ENCODE measurements at regions not wholly inside any gene's neighbourhood (a gene's known extent, or its start where the extent isn't known, plus 50 kb on each side); places are given as distances from the start of the nearest gene placed in this dataset.

GRCh38 chr12:130242506-130242905 lies 80.2 kb downstream of the FZD10 start:
- no peak for DNase-seq (ENCODE audit: extremely low read depth, low read depth)
- H3K4me3 ChIP-seq (replicated peaks; ENCODE audit: low read depth, low read length) = no peak overlapping the region
- no peak for TF ChIP-seq CTCF (IDR thresholded peaks at IDR 0.05; ENCODE audit: low read depth, low read length, missing control alignments)

GRCh38 chr12:130245251-130245650 lies 83.0 kb downstream of the FZD10 start:
- H3K4me3 ChIP-seq (replicated peaks; ENCODE audit: low read depth, low read length) = no peak overlapping the region
- no peak for TF ChIP-seq CTCF (IDR thresholded peaks at IDR 0.05; ENCODE audit: low read depth, low read length, missing control alignments)
- no peak for DNase-seq (ENCODE audit: extremely low read depth, low read depth)

GRCh38 chr12:130246560-130246959 lies 84.3 kb downstream of the FZD10 start:
- no peak overlapping the region for H3K4me3 ChIP-seq (replicated peaks; ENCODE audit: low read depth, low read length)
- DNase-seq (ENCODE audit: extremely low read depth, low read depth) = no peak
- TF ChIP-seq CTCF (IDR thresholded peaks at IDR 0.05; ENCODE audit: low read depth, low read length, missing control alignments) = no peak

DNA sequence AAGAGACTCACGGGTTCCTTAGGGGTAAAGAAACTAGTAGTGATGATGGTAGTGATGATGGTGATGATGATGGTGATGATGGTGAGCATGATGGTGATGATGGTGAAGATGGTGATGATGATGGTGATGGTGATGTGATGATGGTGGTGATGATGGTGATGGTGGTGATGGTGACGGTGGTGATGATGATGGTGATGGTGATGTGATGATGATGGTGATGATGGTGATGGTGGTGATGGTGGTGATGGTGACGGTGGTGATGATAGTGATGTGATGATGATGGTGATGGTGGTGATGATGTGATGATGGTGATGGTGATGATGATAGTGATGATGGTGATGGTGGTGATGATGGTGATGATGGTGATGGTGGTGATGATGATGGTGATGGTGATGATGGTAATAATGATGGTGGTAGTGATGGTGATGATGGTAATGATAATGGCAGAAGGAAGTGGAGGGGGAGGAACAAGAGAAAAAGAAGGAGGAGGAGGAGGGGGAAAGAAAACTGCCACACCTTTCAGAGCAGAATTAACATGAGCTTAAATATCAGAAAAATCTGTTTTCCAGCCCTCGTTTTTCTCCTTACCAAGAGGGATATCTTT lies 85.5 kb downstream of the FZD10 start:
- TF ChIP-seq CTCF (IDR thresholded peaks at IDR 0.05; ENCODE audit: low read depth, low read length, missing control alignments) = no peak
- no peak for DNase-seq (ENCODE audit: extremely low read depth, low read depth)
- no peak overlapping the region for H3K4me3 ChIP-seq (replicated peaks; ENCODE audit: low read depth, low read length)

DNA sequence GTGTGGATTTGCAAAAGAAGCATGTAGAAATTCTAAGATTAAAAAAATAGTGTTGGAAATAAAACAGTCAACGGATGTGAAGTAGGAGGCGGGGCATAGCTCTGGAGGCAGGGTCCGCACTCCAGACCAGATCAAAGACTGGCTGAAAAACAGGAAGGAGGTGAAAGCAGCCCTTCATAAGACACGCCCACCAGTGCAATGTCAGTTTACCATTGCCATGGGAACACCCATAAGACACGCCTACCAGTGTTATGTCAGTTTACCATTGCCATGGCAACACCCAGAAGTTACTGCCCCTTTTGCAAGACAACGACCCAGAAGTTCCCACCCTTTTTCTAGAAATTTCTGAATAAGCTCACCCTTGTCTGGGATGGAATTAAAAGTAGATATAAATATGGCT lies 87.1 kb downstream of the FZD10 start:
- DNase-seq (ENCODE audit: extremely low read depth, low read depth) = no peak
- TF ChIP-seq CTCF (IDR thresholded peaks at IDR 0.05; ENCODE audit: low read depth, low read length, missing control alignments) = no peak

DNA sequence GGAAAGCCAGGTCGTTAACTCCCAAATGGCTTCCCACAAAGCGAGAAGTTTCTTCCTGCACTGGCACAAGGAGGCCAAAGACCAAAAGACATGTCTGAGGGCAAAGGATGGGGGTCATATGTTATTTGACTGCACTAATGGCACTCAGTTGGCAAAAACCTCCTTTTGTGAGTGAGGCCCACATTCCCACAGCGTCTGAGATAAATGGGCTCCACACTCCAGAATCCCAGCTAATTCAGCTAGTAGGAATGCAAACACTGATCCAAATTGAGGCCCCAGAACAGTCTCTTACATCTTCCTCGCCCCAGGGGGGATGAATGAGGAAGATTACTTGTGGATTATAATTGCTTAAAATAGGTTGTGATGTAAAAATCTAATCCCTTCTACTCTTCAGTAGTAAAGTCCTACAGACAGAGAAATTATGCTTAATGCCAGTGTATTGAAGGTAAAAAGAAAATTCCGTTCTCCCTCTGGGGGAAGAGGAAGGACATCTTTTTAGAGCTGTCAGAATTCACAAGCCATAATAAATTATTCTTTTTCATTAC lies 86.4 kb upstream of the PIWIL1 start:
- DNase-seq (ENCODE audit: extremely low read depth, low read depth) = no peak
- no peak for TF ChIP-seq CTCF (IDR thresholded peaks at IDR 0.05; ENCODE audit: low read depth, low read length, missing control alignments)
- no peak overlapping the region for H3K4me3 ChIP-seq (replicated peaks; ENCODE audit: low read depth, low read length)

More for the DNA sequence above, 87.1 kb downstream of the FZD10 start:
- H3K4me3 ChIP-seq (replicated peaks; ENCODE audit: low read depth, low read length) = no peak overlapping the region

GRCh38 chr12:130253866-130254265 lies 83.8 kb upstream of the PIWIL1 start:
- DNase-seq (ENCODE audit: extremely low read depth, low read depth) = no peak
- H3K4me3 ChIP-seq (replicated peaks; ENCODE audit: low read depth, low read length) = no peak overlapping the region
- TF ChIP-seq CTCF (IDR thresholded peaks at IDR 0.05; ENCODE audit: low read depth, low read length, missing control alignments) = no peak
